ENCODE measurements at regions not wholly inside any gene's neighbourhood (a gene's known extent, or its start where the extent isn't known, plus 50 kb on each side); places are given as distances from the start of the nearest gene placed in this dataset.
"Not testable (repeated sequence)": the region's sequence is repeated elsewhere in the genome, so short reads cannot be mapped to it uniquely, and the experiment has no call there.

DNA sequence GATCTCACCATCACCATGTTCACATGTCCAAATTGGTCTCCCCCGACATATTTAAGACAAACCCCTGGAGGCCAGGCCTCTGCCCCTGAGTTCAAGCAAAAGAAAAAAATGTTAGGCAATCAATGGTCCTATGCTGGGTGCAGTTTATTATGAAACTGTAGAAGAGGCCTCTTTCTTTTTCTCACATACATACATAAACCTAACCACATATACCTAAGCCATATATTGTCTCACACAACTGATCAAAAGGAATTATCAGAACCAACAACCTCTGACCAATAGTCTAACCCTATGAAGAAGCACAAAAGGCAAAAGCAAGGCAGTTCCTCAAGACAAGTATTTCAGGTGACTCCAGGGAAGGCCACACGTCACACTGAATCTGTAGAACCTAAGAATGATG is 49.9 kb downstream of the ILRUN start:
- CTCF ChIA-PET: interaction anchor here (0.9 kb wide), 1 partner anchor 10 kb away, joined by 3 read pairs; no protein-coding TSS in a partner anchor
- DNase-seq (ENCODE audit: low read depth, low spot score): no peak
- POLR2A ChIA-PET: no interaction called here
- no peak for TF ChIP-seq CTCF (IDR thresholded peaks at IDR 0.05; ENCODE audit: low read depth, low read length)
- H3K9me3 ChIP-seq (ENCODE audit: control insufficient read depth, insufficient read depth, low read length): no peaks in the 10 kb centered on the region
- no peaks in the 10 kb centered on the region for H3K27me3 ChIP-seq (ENCODE audit: control insufficient read depth, insufficient read depth, low read length)
- no peak overlapping the region for H3K27ac ChIP-seq (ENCODE audit: low read depth, low read length)
- H3K4me3 ChIP-seq (ENCODE audit: low read depth, low read length): no peak overlapping the region

- Histone ChIP-seq H3K27me3 (ENCODE audit: control insufficient read depth, insufficient read depth, low read length) (no peaks in the 10 kb centered on the region), H3K27ac (ENCODE audit: low read depth, low read length) (no peak overlapping the region), H3K4me3 (ENCODE audit: low read depth, low read length) (no peak overlapping the region), H3K9me3 (ENCODE audit: control insufficient read depth, insufficient read depth, low read length) (no peaks in the 10 kb centered on the region)
- no peak for DNase-seq (ENCODE audit: low read depth, low spot score)
- ChIA-PET POLR2A (interaction anchor here (0.5 kb wide), 1 partner anchor 34 kb away, joined by 15 read pairs; no protein-coding TSS in a partner anchor), CTCF (interaction anchor here (0.9 to 1.2 kb wide), 2 partner anchors 9 to 11 kb away, joined by 3 to 4 read pairs; no protein-coding TSS in a partner anchor)
- TF ChIP-seq CTCF (IDR thresholded peaks at IDR 0.05; ENCODE audit: low read depth, low read length): no peak
Observed at GRCh38 chr6:34645627-34646026, 50.9 kb downstream of the ILRUN start.

DNA sequence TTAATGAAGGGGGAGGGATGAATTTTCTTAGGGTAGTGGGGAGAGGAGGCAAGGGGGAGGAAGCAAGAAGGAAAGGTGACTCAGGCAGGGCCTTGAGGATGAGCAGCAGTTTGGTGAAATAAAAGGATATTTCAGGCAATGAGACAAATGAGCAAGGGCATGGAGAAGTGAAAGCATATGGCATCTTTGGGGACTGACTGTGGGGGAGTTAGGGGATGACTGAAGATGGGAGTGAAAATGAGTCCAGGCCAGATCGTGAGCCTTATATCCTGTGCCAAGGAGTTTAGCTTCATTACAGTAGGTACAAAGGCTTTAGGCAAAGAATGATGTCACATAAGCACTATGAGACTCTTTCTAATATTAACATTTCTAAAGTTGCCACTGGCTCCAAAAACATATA is 51.9 kb downstream of the ILRUN start:
- no peak for TF ChIP-seq CTCF (IDR thresholded peaks at IDR 0.05; ENCODE audit: low read depth, low read length)
- no peaks in the 10 kb centered on the region for H3K9me3 ChIP-seq (ENCODE audit: control insufficient read depth, insufficient read depth, low read length)
- H3K27me3 ChIP-seq (ENCODE audit: control insufficient read depth, insufficient read depth, low read length): no peaks in the 10 kb centered on the region
- ChIA-PET CTCF (no interaction called here), POLR2A (interaction anchor here (0.6 kb wide), 1 partner anchor 37 kb away, joined by 6 read pairs; no protein-coding TSS in a partner anchor)
- no peak overlapping the region for H3K27ac ChIP-seq (ENCODE audit: low read depth, low read length)
- H3K4me3 ChIP-seq (ENCODE audit: low read depth, low read length): no peak overlapping the region
- DNase-seq (ENCODE audit: low read depth, low spot score): no peak

- no peak overlapping the region for H3K27ac ChIP-seq (ENCODE audit: low read depth, low read length)
- H3K27me3 ChIP-seq (ENCODE audit: control insufficient read depth, insufficient read depth, low read length): no peaks in the 10 kb centered on the region
- ChIA-PET POLR2A (interaction anchor here (0.6 kb wide), 1 partner anchor 497 kb away, joined by 3 read pairs; no protein-coding TSS in a partner anchor), CTCF (no interaction called here)
- no peaks in the 10 kb centered on the region for H3K9me3 ChIP-seq (ENCODE audit: control insufficient read depth, insufficient read depth, low read length)
- TF ChIP-seq CTCF (IDR thresholded peaks at IDR 0.05; ENCODE audit: low read depth, low read length): no peak
- no peak overlapping the region for H3K4me3 ChIP-seq (ENCODE audit: low read depth, low read length)
- DNase-seq (ENCODE audit: low read depth, low spot score): no peak
Observed at GRCh38 chr6:34642427-34642826, 54.1 kb downstream of the ILRUN start.

- H3K4me3 ChIP-seq (ENCODE audit: low read depth, low read length); POLR2A ChIA-PET; CTCF ChIA-PET; H3K27ac ChIP-seq (ENCODE audit: low read depth, low read length); DNase-seq (ENCODE audit: low read depth, low spot score); H3K9me3 ChIP-seq (ENCODE audit: control insufficient read depth, insufficient read depth, low read length); H3K27me3 ChIP-seq (ENCODE audit: control insufficient read depth, insufficient read depth, low read length): not testable (repeated sequence)
Observed at GRCh38 chr6:34640074-34640849, 56.3 kb downstream of the ILRUN start.

Data from AG04450 (cell line).